Natural killer cell treated with Interleukin-12 subunit alpha and Interleukin-12 subunit beta and Interleukin-15 and Interleukin-18, amount 100 ng/mL, for 72 hours (primary cell): ENCODE measurements at regions not wholly inside any gene's neighbourhood (a gene's known extent, or its start where the extent isn't known, plus 50 kb on each side); places are given as distances from the start of the nearest gene placed in this dataset.
"Not testable (repeated sequence)": the region's sequence is repeated elsewhere in the genome, so short reads cannot be mapped to it uniquely, and the experiment has no call there.

Experiments used
- ATAC-seq, 2 donors: fragments of 150-1000 bp; cut with Tn5 transposase in 1 of 2; sonication (Bioruptor Pico), chemical (Tn5 transposase) in 1 of 2; 2 replicates each; pipeline ENCODE4 v1.10.0; 2021
- DNase-seq: peaks from one replicate; pipeline ENCODE4 v3.0.0; 2022; ENCODE audit warnings: low spot score
- H3K27ac Mint-ChIP-seq, 2 donors: 1 replicate in 1 of 2; 2 replicates in 1 of 2; pipeline ENCODE4 v1.8.0; 2022; ENCODE audit warnings: mixed read lengths in 2 of 2, mild to moderate bottlenecking in 1 of 2, moderate library complexity in 1 of 2
- H3K27me3 Mint-ChIP-seq, 2 donors: 1 replicate in 1 of 2; 2 replicates in 1 of 2; pipeline ENCODE4 v1.8.0; 2022; ENCODE audit warnings: mixed read lengths in 2 of 2
- H3K36me3 Mint-ChIP-seq: one replicate; pipeline ENCODE4 v1.8.0; 2022; ENCODE audit warnings: mixed read lengths
- H3K4me1 Mint-ChIP-seq, 2 donors: 1 replicate in 1 of 2; 2 replicates in 1 of 2; pipeline ENCODE4 v1.8.0; 2022; ENCODE audit warnings: low read depth in 2 of 2, mixed read lengths in 2 of 2, mild to moderate bottlenecking in 1 of 2
- H3K4me3 Mint-ChIP-seq: one replicate; pipeline ENCODE4 v1.8.0; 2022; ENCODE audit warnings: mixed read lengths
- H3K9me3 Mint-ChIP-seq: 2 replicates; pipeline ENCODE4 v1.8.0; 2022; ENCODE audit warnings: mixed read lengths

DNA sequence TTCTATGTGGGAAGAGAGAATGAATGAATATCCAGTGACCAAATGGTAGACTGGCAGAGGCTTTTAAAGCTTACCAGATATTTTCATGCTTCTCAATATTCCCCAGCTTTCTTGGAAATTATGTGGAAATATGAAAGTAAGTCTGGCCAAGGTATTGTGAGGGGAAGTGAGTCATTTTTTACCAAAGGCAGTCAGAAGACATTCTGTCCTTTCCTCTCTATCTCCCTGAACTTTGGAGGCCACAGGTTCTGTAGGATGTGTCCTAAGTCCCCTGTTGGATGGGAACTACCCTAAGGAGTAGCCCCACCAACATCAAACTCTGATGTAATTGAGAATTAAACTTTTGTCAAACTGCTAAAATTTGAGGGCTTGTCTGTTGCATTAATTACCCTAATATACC, 593.8 kb upstream of the NRSN1 start:
- H3K4me1 Mint-ChIP-seq, result no peaks in the 10 kb centered on the region
- no peaks in the 10 kb centered on the region for H3K36me3 Mint-ChIP-seq
- no peak for ATAC-seq
- H3K4me3 Mint-ChIP-seq, result no peak overlapping the region
- peaks cover 10% of the 10 kb centered on the region for H3K9me3 Mint-ChIP-seq
- DNase-seq, result no peak
- H3K27me3 Mint-ChIP-seq, result no peaks in the 10 kb centered on the region
- no peak overlapping the region for H3K27ac Mint-ChIP-seq

DNA sequence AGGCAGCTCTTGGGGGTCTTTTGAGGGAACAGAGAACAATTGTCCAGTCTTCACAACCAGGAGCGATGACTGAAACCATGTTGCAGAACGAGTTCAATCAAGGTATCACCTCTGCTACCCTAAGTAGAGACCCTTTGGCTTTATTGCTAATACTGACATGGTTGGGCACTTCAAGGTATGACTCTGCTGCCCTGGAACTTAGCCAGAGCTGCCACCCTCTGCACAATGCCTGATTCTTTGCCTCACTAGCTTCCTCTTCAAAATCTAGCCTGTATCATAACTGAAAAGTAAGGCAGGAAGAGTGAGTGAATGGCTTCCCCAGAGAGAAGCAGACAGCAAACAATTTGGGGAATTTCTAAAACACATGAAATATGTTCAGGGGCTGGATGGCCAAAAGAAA, 592.7 kb upstream of the NRSN1 start:
- no peaks in the 10 kb centered on the region for H3K4me1 Mint-ChIP-seq
- DNase-seq (no peak), ATAC-seq (no peak)
- no peaks in the 10 kb centered on the region for H3K27me3 Mint-ChIP-seq
- no peak overlapping the region for H3K4me3 Mint-ChIP-seq
- H3K27ac Mint-ChIP-seq, result no peak overlapping the region
- peaks cover 14% of the 10 kb centered on the region for H3K9me3 Mint-ChIP-seq
- no peaks in the 10 kb centered on the region for H3K36me3 Mint-ChIP-seq

DNA sequence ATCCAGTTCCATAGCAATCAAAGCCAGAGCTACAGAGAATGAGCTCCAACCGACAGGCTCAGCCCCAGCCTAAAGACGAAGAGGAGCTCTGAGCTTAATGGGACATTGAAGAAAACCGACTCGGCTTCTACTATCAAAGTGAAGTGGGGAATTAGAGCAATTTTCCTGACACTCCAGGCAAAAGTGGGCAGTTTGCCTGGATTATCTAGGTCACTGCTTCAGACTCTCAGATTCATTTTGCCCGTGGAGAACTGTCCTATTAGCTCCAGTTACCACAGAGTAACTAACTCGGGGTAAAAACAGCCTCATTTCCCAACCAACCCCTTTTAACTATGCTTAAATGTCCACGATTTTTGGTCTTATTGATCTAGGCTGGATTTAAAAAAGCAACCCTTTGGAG, 592.1 kb upstream of the NRSN1 start:
- no peak for ATAC-seq
- Mint-ChIP-seq H3K4me1 (no peaks in the 10 kb centered on the region), H3K27me3 (no peaks in the 10 kb centered on the region), H3K9me3 (peaks cover 17% of the 10 kb centered on the region), H3K27ac (no peak overlapping the region), H3K36me3 (no peaks in the 10 kb centered on the region), H3K4me3 (no peak overlapping the region)
- DNase-seq, result no peak

GRCh38 chr6:23534351-23534750, 591.7 kb upstream of the NRSN1 start:
- Mint-ChIP-seq H3K36me3 (no peaks in the 10 kb centered on the region), H3K4me3 (no peak overlapping the region), H3K27me3 (no peaks in the 10 kb centered on the region), H3K27ac (no peak overlapping the region), H3K9me3 (peaks cover 17% of the 10 kb centered on the region), H3K4me1 (no peaks in the 10 kb centered on the region)
- ATAC-seq (no peak), DNase-seq (no peak)

DNA sequence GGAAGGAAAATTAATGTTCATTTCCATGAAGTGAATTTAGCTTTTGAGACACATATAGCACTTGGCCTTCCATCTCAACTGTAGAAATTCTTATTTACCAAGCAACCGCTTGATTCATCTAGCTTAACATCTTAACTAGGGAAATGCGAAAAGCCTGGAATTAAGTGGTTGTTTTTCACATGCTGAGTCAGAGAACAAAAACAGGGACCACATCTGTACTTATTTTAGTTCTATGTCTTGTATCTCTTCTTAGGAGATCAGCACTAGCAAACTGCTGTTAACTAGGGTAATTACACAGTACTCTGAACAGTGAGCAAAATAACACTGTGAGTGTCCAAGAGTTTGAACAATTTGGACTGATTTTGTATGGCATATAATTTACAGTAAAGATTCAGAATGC, 590.9 kb upstream of the NRSN1 start:
- peaks cover 14% of the 10 kb centered on the region for H3K9me3 Mint-ChIP-seq
- no peak overlapping the region for H3K27ac Mint-ChIP-seq
- no peak overlapping the region for H3K4me3 Mint-ChIP-seq
- H3K27me3 Mint-ChIP-seq, result no peaks in the 10 kb centered on the region
- H3K36me3 Mint-ChIP-seq, result no peaks in the 10 kb centered on the region
- DNase-seq (no peak), ATAC-seq (no peak)
- no peaks in the 10 kb centered on the region for H3K4me1 Mint-ChIP-seq

GRCh38 chr6:23537828-23538227, 588.2 kb upstream of the NRSN1 start:
- DNase-seq (no peak), ATAC-seq (no peak)
- Mint-ChIP-seq H3K36me3 (no peaks in the 10 kb centered on the region), H3K27me3 (no peaks in the 10 kb centered on the region), H3K9me3 (peaks cover 7% of the 10 kb centered on the region), H3K27ac (no peak overlapping the region), H3K4me3 (no peak overlapping the region), H3K4me1 (no peaks in the 10 kb centered on the region)

DNA sequence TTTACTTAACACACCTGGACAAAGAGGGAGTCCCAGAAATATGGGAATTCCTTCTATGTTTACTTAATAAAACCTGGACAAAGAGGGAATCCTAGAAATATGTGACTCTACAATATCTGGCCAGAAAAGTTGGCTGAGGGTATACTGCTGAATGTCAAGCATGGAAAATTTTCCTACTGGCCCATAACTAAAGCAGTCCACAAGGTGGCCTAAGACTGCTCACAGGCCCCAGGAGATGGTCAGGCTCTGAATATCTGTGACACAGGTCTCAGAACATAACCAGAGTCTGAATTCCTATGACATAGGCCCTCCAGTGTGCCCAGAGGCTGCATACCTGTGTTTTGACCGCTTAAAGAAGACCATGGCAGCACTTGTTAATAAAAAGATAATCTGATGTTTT, 578.2 kb upstream of the NRSN1 start:
- Mint-ChIP-seq H3K36me3 (peaks cover 5% of the 10 kb centered on the region), H3K4me3 (no peak overlapping the region), H3K4me1 (no peaks in the 10 kb centered on the region), H3K27ac (no peak overlapping the region), H3K9me3 (peaks cover 15% of the 10 kb centered on the region), H3K27me3 (no peaks in the 10 kb centered on the region)
- DNase-seq, result no peak
- no peak for ATAC-seq

- not testable (repeated sequence) for H3K27me3 Mint-ChIP-seq, H3K4me1 Mint-ChIP-seq
- peaks cover 16% of the 10 kb centered on the region for H3K9me3 Mint-ChIP-seq
These were observed 571.1 kb upstream of the NRSN1 start for GRCh38 chr6:23554953-23555352.

DNA sequence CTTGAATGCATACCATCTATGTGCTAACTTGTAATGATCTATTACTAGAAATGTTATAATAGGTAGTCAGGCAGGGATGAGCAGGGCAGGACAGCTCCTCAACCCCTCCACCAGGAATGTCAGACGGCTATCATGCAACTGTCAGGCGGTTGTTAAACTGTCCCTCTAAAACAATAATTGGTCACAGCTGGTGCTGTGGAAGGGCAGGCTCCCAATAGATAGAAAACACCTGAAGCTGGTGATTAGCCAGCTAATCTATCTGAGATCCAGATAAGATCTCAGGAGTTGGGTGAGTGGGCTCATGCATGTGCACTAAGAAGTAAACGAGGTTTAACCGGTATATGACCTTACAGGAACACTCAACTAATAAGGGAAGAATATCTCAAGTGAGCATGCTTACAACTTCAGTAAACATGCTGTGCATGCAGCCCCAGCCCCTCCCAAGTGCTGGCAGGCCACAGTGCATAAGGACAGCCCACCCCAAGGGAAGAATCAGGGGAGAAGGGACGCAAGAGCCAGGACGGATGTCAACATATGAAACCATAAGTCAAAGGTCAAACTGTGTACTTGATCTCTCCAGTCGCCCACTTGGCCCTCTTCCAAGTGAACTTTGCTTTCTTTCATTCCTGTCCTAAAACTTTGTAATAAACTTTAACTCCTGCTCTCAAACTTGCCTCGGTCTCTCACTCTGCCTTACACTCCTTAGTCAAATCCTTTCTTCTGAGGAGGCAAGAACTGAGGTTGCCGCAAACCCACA, 566.2 kb upstream of the NRSN1 start:
- Mint-ChIP-seq H3K27ac (no peak overlapping the region), H3K4me1 (no peaks in the 10 kb centered on the region), H3K9me3 (peaks cover 14% of the 10 kb centered on the region), H3K36me3 (no peaks in the 10 kb centered on the region), H3K27me3 (no peaks in the 10 kb centered on the region), H3K4me3 (no peak overlapping the region)
- no peak for ATAC-seq
- DNase-seq, result no peak

More at GRCh38 chr6:23554953-23555352, 571.1 kb upstream of the NRSN1 start:
- H3K4me3 Mint-ChIP-seq, H3K27ac Mint-ChIP-seq, DNase-seq, ATAC-seq, H3K36me3 Mint-ChIP-seq: not testable (repeated sequence)

- Mint-ChIP-seq H3K36me3 (no peaks in the 10 kb centered on the region), H3K27ac (no peak overlapping the region), H3K27me3 (no peaks in the 10 kb centered on the region), H3K9me3 (peaks cover 6% of the 10 kb centered on the region), H3K4me3 (no peak overlapping the region), H3K4me1 (no peaks in the 10 kb centered on the region)
- ATAC-seq (no peak), DNase-seq (no peak)
These were observed 564.3 kb upstream of the NRSN1 start for GRCh38 chr6:23561732-23562131.

DNA sequence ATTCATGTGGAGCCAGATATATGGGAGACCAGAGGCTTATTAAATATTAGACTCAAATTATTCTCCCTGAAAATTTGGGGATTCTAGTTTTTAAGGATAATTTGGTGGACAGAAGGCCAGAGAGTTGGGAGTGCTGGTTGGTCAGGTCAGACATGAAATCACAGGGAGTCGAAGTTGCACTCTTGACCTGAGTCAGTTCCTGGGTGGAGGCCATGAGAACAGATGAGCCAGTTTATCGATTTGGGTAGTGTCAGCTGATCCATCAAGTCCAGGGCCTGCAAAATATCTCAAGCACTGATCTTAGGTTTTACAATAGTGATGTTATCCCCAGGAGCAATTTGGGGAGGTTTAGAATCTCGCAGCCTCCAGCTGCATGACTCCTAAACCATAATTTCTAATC, 563.5 kb upstream of the NRSN1 start:
- Mint-ChIP-seq H3K9me3 (peaks cover 9% of the 10 kb centered on the region), H3K36me3 (no peaks in the 10 kb centered on the region), H3K4me1 (no peaks in the 10 kb centered on the region)

DNA sequence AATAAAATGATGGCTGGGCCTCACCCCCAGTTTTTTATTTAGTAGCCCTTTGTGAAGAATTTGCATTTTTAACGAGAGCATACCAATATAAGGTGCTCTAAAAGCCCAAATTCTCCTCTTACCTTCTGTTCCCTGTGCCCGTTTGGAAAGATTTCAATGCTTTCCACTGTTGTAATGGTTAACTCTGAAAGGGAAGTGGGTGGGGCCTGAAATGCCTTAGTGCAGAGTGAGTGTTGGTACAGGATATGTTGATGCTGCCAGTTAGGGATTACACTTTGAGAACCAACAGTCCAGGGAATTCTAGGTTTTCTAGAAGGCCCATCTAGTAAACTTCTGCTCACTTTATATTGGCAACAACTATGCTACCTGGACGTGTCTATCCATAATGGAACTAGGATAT, 562.7 kb upstream of the NRSN1 start:
- Mint-ChIP-seq H3K27ac (no peak overlapping the region), H3K9me3 (peaks cover 10% of the 10 kb centered on the region), H3K4me3 (no peak overlapping the region), H3K4me1 (no peaks in the 10 kb centered on the region), H3K27me3 (no peaks in the 10 kb centered on the region), H3K36me3 (no peaks in the 10 kb centered on the region)
- ATAC-seq, result no peak
- DNase-seq, result no peak

More for the DNA sequence above, 563.5 kb upstream of the NRSN1 start:
- DNase-seq, result no peak
- H3K4me3 Mint-ChIP-seq, result no peak overlapping the region
- no peaks in the 10 kb centered on the region for H3K27me3 Mint-ChIP-seq
- no peak for ATAC-seq
- H3K27ac Mint-ChIP-seq, result no peak overlapping the region

DNA sequence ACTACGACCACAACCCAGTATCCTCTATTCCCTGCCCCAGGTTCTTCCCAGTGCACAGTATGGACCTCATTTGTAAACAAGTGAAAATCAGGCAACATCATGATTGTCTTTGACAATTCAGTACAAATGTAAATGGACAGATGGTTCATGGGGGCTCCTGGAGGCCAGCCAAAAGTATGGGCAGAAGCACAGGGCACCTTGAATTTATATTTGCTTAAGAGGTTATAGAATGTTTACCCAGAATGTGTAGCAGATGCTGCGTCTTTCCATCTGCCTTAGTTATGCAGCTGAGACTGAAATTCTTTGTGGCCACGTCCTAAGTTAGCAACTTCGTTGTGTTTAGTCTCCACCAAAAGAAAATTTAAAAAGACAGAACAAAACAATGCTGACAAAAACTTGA, 559.6 kb upstream of the NRSN1 start:
- Mint-ChIP-seq H3K4me3 (no peak overlapping the region), H3K9me3 (peaks cover 13% of the 10 kb centered on the region), H3K36me3 (no peaks in the 10 kb centered on the region), H3K27me3 (no peaks in the 10 kb centered on the region), H3K4me1 (no peaks in the 10 kb centered on the region), H3K27ac (no peak overlapping the region)
- DNase-seq (no peak), ATAC-seq (no peak)

- Mint-ChIP-seq H3K27ac (no peak overlapping the region), H3K36me3 (no peaks in the 10 kb centered on the region), H3K9me3 (peaks cover 13% of the 10 kb centered on the region), H3K4me3 (no peak overlapping the region), H3K27me3 (no peaks in the 10 kb centered on the region), H3K4me1 (no peaks in the 10 kb centered on the region)
- DNase-seq (no peak), ATAC-seq (no peak)
These were observed 557.7 kb upstream of the NRSN1 start for GRCh38 chr6:23568292-23568691.

GRCh38 chr6:23584134-23584763, 541.8 kb upstream of the NRSN1 start:
- no peaks in the 10 kb centered on the region for H3K27me3 Mint-ChIP-seq
- H3K4me3 Mint-ChIP-seq, result no peak overlapping the region
- no peak overlapping the region for H3K27ac Mint-ChIP-seq
- DNase-seq (no peak), ATAC-seq (no peak)
- H3K36me3 Mint-ChIP-seq, result no peaks in the 10 kb centered on the region
- H3K4me1 Mint-ChIP-seq, result no peaks in the 10 kb centered on the region
- H3K9me3 Mint-ChIP-seq, result peaks cover 2% of the 10 kb centered on the region
